PC-3 (cell line): ENCODE measurements at regions not wholly inside any gene's neighbourhood (a gene's known extent, or its start where the extent isn't known, plus 50 kb on each side); places are given as distances from the start of the nearest gene placed in this dataset.

Experiments used
- CTCF ChIP-seq: fragments of 300-600 bp; sonication (generic); conservative IDR thresholded peaks from 2 replicates; pipeline ENCODE4 v1.5.1; 2017; ENCODE audit warnings: antibody characterized with exemption, low read depth, mild to moderate bottlenecking, low read length
- EZH2phosphoT487 ChIP-seq: fragments of 300-600 bp; sonication (generic); IDR thresholded peaks from 2 replicates; pipeline ENCODE4 v1.6.1; 2018; ENCODE audit warnings: mild to moderate bottlenecking, antibody characterized with exemption, low read length, borderline replicate concordance

DNA sequence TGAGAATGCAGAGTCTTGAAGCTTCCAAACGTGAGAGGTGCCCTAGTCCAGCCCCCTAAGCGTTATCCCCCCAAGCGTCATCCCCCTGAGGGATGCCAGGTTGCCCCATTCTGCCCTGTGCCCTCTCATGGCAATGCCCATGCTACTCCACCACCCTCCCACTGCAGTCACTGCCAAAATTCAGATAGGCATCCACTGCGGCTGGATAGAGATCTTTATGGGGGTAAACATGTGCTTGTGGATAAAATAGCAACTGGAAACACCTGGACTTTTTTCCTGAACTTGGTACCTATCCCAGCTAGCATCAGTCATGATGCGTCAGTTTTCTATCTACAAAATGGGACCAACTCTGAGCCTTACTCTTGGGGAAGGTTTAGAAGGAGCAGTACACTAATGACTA lies 92.7 kb upstream of the HOXC13 start:
- TF ChIP-seq CTCF (no peak), EZH2phosphoT487 (no peak)
